ENCODE measurements at regions not wholly inside any gene's neighbourhood (a gene's known extent, or its start where the extent isn't known, plus 50 kb on each side); places are given as distances from the start of the nearest gene placed in this dataset.

DNA sequence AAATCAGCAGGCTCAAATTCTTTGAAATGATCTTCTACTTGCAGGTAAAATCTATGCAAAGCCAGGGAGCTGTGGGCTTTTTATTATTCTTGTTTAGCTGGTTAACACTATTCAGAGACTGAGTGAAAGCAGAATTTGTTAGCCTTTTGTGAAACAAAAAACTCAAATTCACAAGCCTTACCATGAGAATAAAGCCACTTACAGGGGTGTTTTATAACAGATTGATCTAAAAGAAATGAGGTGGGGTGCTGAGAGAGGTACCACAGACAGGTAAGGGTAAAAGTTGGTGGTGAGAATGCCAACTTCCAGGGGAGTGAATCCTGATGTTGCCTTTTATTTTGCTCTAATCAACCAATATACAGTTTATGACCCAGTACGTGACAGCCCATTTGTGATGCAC, 1585.6 kb downstream of the EFNA5 start:
- TF ChIP-seq, protein P1, sequence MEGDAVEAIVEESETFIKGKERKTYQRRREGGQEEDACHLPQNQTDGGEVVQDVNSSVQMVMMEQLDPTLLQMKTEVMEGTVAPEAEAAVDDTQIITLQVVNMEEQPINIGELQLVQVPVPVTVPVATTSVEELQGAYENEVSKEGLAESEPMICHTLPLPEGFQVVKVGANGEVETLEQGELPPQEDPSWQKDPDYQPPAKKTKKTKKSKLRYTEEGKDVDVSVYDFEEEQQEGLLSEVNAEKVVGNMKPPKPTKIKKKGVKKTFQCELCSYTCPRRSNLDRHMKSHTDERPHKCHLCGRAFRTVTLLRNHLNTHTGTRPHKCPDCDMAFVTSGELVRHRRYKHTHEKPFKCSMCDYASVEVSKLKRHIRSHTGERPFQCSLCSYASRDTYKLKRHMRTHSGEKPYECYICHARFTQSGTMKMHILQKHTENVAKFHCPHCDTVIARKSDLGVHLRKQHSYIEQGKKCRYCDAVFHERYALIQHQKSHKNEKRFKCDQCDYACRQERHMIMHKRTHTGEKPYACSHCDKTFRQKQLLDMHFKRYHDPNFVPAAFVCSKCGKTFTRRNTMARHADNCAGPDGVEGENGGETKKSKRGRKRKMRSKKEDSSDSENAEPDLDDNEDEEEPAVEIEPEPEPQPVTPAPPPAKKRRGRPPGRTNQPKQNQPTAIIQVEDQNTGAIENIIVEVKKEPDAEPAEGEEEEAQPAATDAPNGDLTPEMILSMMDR (IDR thresholded peaks at IDR 0.05; ENCODE audit: low read depth, low read length, missing input control): no peak
- TF ChIP-seq RAD21 (IDR thresholded peaks at IDR 0.05): no peak
- TF ChIP-seq EGR1 (IDR thresholded peaks at IDR 0.05; ENCODE audit: low read depth in 2 of 2): no peak

Measured in liver (tissue), 3 donors.